ENCODE measurements at regions not wholly inside any gene's neighbourhood (a gene's known extent, or its start where the extent isn't known, plus 50 kb on each side); places are given as distances from the start of the nearest gene placed in this dataset.

GRCh38 chr5:68369457-68370125, 154.0 kb downstream of the PIK3R1 start (continued):
- TF ChIP-seq REST (IDR thresholded peaks at IDR 0.05; ENCODE audit: low read depth, low read length) (no peak), JUND (IDR thresholded peaks at IDR 0.05) (no peak), RCOR1 (IDR thresholded peaks at IDR 0.05; ENCODE audit: low read length) (no peak), ELF1 (IDR thresholded peaks at IDR 0.05) (no peak), RAD21 (IDR thresholded peaks at IDR 0.05; ENCODE audit: low read length) (no peak), NFIC (IDR thresholded peaks at IDR 0.05; ENCODE audit: borderline replicate concordance) (no peak), SIN3A (IDR thresholded peaks at IDR 0.05; ENCODE audit: borderline replicate concordance, low read depth, low read length) (no peak), USF2 (IDR thresholded peaks at IDR 0.05; ENCODE audit: borderline replicate concordance, low read depth, low read length) (no peak), MXI1 (IDR thresholded peaks at IDR 0.05; ENCODE audit: low read depth, low read length) (no peak)

GRCh38 chr5:68370196-68370595, 154.6 kb downstream of the PIK3R1 start:
- ChIA-PET POLR2A (no interaction called here), CTCF (interaction anchor here (1.5 kb wide), 1 partner anchor 23 kb away, joined by 3 read pairs; no protein-coding TSS in a partner anchor)
- Histone ChIP-seq H3K9me3 (no peaks in the 10 kb centered on the region), H2AFZ (ENCODE audit: low read depth) (no peak overlapping the region), H3K36me3 (replicated peaks in 1 of 2; ENCODE audit: control insufficient read depth in 1 of 2, insufficient read depth in 2 of 2, low read length in 1 of 2) (no peaks in the 10 kb centered on the region), H3K4me1 (ENCODE audit: control insufficient read depth in 1 of 2, insufficient read depth in 2 of 2, low read depth in 1 of 2, low read length in 1 of 2) (peaks cover 0 to 3% of the 10 kb centered on the region in 2 experiments; a peak in 1 of 4 replicates), H3K9ac (no peak overlapping the region), H4K20me1 (ENCODE audit: insufficient read depth) (no peaks in the 10 kb centered on the region), H3K4me3 (ENCODE audit: low read depth in 2 of 2, low read length in 1 of 2) (no peak overlapping the region), H3K79me2 (ENCODE audit: insufficient read depth) (no peaks in the 10 kb centered on the region), H3K27ac (ENCODE audit: low read depth in 2 of 2, low read length in 1 of 2) (no peak overlapping the region), H3K4me2 (no peak overlapping the region), H3F3A (replicated peaks; ENCODE audit: insufficient read depth) (no peaks in the 10 kb centered on the region), H3K27me3 (ENCODE audit: insufficient read depth) (peaks cover 6% of the 10 kb centered on the region; the same call in 1 of the 2 replicates), H3K9me2 (no peaks in the 10 kb centered on the region)
- 43% methylated on average over 1 of the region's 2 CpGs for WGBS (ENCODE audit: low lambda C conversion rate)
- no peak for DNase-seq
- TF ChIP-seq SIN3A (IDR thresholded peaks at IDR 0.05; ENCODE audit: borderline replicate concordance, low read depth, low read length) = no peak
- no peak for TF ChIP-seq USF2 (IDR thresholded peaks at IDR 0.05; ENCODE audit: borderline replicate concordance, low read depth, low read length)
- no peak for TF ChIP-seq CHD2 (IDR thresholded peaks at IDR 0.05; ENCODE audit: low read length, partially characterized antibody)
- no peak for TF ChIP-seq MEF2A (IDR thresholded peaks at IDR 0.05; ENCODE audit: borderline replicate concordance, low read depth)
- TF ChIP-seq RCOR1 (IDR thresholded peaks at IDR 0.05; ENCODE audit: low read length) = no peak
- TF ChIP-seq EP300 (IDR thresholded peaks at IDR 0.05; ENCODE audit: borderline replicate concordance in 1 of 2, low read depth in 1 of 2, low read length in 1 of 2) = no peak
- TF ChIP-seq MXI1 (IDR thresholded peaks at IDR 0.05; ENCODE audit: low read depth, low read length) = no peak
- TF ChIP-seq RFX5 (IDR thresholded peaks at IDR 0.05; ENCODE audit: low read length) = no peak
- TF ChIP-seq RXRA (IDR thresholded peaks at IDR 0.05; ENCODE audit: borderline replicate concordance, low read depth) = no peak
- no peak for TF ChIP-seq GATA2 (CRISPR knock-in tag; IDR thresholded peaks at IDR 0.05)
- no peak for TF ChIP-seq EZH2phosphoT487 (IDR thresholded peaks at IDR 0.05; ENCODE audit: borderline replicate concordance, low read depth)
- TF ChIP-seq YY1 (IDR thresholded peaks at IDR 0.05; ENCODE audit: low read depth) = no peak
- no peak for TF ChIP-seq FOXJ3 (CRISPR knock-in tag; IDR thresholded peaks at IDR 0.05)
- no peak for TF ChIP-seq PBX3 (IDR thresholded peaks at IDR 0.05)
- no peak for TF ChIP-seq POLR2AphosphoS5 (IDR thresholded peaks at IDR 0.05; ENCODE audit: low read depth, low read length)
- TF ChIP-seq ZBTB33 (IDR thresholded peaks at IDR 0.05; ENCODE audit: borderline replicate concordance, low read depth) = no peak
- TF ChIP-seq RAD21 (IDR thresholded peaks at IDR 0.05; ENCODE audit: low read length) = no peak
